ENCODE measurements at regions not wholly inside any gene's neighbourhood (a gene's known extent, or its start where the extent isn't known, plus 50 kb on each side); places are given as distances from the start of the nearest gene placed in this dataset.

DNA sequence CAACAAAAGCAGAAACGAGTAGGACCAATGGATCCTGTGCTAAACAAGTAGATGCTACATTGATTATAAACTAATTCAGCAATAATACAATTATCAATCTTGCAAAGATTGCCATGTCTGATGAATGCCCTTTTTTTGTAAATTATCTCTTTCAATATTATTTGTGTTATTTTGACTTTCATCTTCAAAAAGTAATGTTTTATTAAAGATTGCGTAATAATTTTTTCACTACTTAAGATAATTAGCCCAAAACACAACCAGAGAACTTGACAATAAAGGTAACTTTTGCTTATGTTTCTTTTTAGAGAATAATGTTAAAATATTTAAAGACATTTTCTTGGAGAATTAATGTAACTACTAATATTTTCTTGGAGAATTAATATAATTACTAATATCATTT lies 553.8 kb upstream of the VSTM2A start:
- no TSS peak for BruUV-seq (replicated peaks)
- Histone ChIP-seq H3K9me3 (ENCODE audit: control insufficient read depth, insufficient read depth, low read depth, low read length) (no peaks in the 10 kb centered on the region), H3K27me3 (ENCODE audit: control insufficient read depth, insufficient read depth, low read length) (no peaks in the 10 kb centered on the region), H3K27ac (ENCODE audit: low read length) (no peak overlapping the region), H3K4me1 (ENCODE audit: control insufficient read depth, insufficient read depth, low read length) (no peaks in the 10 kb centered on the region), H3K4me3 (ENCODE audit: low read depth in 2 of 2, low read length in 2 of 2) (no peak overlapping the region), H3K36me3 (ENCODE audit: control insufficient read depth, insufficient read depth, low read length) (no peaks in the 10 kb centered on the region)
- no peak for TF ChIP-seq POLR2AphosphoS5 (IDR thresholded peaks at IDR 0.05; ENCODE audit: low read depth, low read length)
- no peak for TF ChIP-seq SIN3A (IDR thresholded peaks at IDR 0.05; ENCODE audit: borderline replicate concordance, insufficient read depth, low read depth, low read length)
- TF ChIP-seq, protein P1, sequence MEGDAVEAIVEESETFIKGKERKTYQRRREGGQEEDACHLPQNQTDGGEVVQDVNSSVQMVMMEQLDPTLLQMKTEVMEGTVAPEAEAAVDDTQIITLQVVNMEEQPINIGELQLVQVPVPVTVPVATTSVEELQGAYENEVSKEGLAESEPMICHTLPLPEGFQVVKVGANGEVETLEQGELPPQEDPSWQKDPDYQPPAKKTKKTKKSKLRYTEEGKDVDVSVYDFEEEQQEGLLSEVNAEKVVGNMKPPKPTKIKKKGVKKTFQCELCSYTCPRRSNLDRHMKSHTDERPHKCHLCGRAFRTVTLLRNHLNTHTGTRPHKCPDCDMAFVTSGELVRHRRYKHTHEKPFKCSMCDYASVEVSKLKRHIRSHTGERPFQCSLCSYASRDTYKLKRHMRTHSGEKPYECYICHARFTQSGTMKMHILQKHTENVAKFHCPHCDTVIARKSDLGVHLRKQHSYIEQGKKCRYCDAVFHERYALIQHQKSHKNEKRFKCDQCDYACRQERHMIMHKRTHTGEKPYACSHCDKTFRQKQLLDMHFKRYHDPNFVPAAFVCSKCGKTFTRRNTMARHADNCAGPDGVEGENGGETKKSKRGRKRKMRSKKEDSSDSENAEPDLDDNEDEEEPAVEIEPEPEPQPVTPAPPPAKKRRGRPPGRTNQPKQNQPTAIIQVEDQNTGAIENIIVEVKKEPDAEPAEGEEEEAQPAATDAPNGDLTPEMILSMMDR (IDR thresholded peaks at IDR 0.05): no peak
- no peak for TF ChIP-seq TCF7L2 (IDR thresholded peaks at IDR 0.05; ENCODE audit: low read depth, low read length)
- TF ChIP-seq, protein P2, sequence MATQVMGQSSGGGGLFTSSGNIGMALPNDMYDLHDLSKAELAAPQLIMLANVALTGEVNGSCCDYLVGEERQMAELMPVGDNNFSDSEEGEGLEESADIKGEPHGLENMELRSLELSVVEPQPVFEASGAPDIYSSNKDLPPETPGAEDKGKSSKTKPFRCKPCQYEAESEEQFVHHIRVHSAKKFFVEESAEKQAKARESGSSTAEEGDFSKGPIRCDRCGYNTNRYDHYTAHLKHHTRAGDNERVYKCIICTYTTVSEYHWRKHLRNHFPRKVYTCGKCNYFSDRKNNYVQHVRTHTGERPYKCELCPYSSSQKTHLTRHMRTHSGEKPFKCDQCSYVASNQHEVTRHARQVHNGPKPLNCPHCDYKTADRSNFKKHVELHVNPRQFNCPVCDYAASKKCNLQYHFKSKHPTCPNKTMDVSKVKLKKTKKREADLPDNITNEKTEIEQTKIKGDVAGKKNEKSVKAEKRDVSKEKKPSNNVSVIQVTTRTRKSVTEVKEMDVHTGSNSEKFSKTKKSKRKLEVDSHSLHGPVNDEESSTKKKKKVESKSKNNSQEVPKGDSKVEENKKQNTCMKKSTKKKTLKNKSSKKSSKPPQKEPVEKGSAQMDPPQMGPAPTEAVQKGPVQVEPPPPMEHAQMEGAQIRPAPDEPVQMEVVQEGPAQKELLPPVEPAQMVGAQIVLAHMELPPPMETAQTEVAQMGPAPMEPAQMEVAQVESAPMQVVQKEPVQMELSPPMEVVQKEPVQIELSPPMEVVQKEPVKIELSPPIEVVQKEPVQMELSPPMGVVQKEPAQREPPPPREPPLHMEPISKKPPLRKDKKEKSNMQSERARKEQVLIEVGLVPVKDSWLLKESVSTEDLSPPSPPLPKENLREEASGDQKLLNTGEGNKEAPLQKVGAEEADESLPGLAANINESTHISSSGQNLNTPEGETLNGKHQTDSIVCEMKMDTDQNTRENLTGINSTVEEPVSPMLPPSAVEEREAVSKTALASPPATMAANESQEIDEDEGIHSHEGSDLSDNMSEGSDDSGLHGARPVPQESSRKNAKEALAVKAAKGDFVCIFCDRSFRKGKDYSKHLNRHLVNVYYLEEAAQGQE (IDR thresholded peaks at IDR 0.05; ENCODE audit: insufficient read depth in 1 of 2, low read depth in 2 of 2, low read length in 1 of 2): no peak
- POLR2A ChIA-PET: no interaction called here
- in situ Hi-C loops (cut with HindIII; ENCODE audit: low pct_unique_long_range_greater_than_20kb, low sequenced_read_pairs) (no loop called here), intact Hi-C loops (cut with micrococcal nuclease; ENCODE audit: unreplicated experiment) (no loop called here)
- CTCF ChIA-PET: no interaction called here
- ATAC-seq (no peak), DNase-seq (ENCODE audit: low read depth, low spot score) (no peak)

DNA sequence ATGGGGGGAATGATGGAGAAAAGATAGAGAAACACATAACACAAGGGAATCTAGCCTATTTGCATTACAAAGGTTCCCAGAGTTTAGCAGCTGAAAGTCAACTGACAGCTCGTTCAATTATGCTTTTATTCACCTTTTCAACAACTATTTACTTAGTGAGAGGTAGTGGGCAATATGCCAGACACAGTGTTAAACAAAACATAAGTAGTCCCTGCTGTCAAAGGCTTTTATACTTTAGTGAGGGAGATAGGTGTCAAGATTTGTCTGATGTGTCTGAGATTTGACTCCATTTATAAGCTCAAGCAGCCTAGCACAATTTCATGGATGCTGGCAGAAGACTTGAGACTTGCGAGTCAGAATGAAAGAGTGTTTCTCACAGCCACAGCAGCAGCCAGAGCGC lies 549.0 kb upstream of the VSTM2A start:
- ChIA-PET POLR2A (no interaction called here), CTCF (no interaction called here)
- ATAC-seq (no peak), DNase-seq (ENCODE audit: low read depth, low spot score) (no peak)
- TF ChIP-seq, protein P1 (IDR thresholded peaks at IDR 0.05): no peak
- TF ChIP-seq SIN3A (IDR thresholded peaks at IDR 0.05; ENCODE audit: borderline replicate concordance, insufficient read depth, low read depth, low read length) (no peak), TCF7L2 (IDR thresholded peaks at IDR 0.05; ENCODE audit: low read depth, low read length) (no peak), POLR2AphosphoS5 (IDR thresholded peaks at IDR 0.05; ENCODE audit: low read depth, low read length) (no peak)
- TF ChIP-seq, protein P2 (IDR thresholded peaks at IDR 0.05; ENCODE audit: insufficient read depth in 1 of 2, low read depth in 2 of 2, low read length in 1 of 2): no peak
- no peak overlapping the region for H3K4me3 ChIP-seq (ENCODE audit: low read depth in 2 of 2, low read length in 2 of 2)
- H3K27me3 ChIP-seq (ENCODE audit: control insufficient read depth, insufficient read depth, low read length): no peaks in the 10 kb centered on the region
- no peaks in the 10 kb centered on the region for H3K36me3 ChIP-seq (ENCODE audit: control insufficient read depth, insufficient read depth, low read length)
- no peak overlapping the region for H3K27ac ChIP-seq (ENCODE audit: low read length)
- H3K9me3 ChIP-seq (ENCODE audit: control insufficient read depth, insufficient read depth, low read depth, low read length): no peaks in the 10 kb centered on the region
- BruUV-seq (replicated peaks): no TSS peak
- H3K4me1 ChIP-seq (ENCODE audit: control insufficient read depth, insufficient read depth, low read length): no peaks in the 10 kb centered on the region
- in situ Hi-C loops (cut with HindIII; ENCODE audit: low pct_unique_long_range_greater_than_20kb, low sequenced_read_pairs): no loop called here
- intact Hi-C loops (cut with micrococcal nuclease; ENCODE audit: unreplicated experiment): no loop called here
